ENCODE measurements at regions not wholly inside any gene's neighbourhood (a gene's known extent, or its start where the extent isn't known, plus 50 kb on each side); places are given as distances from the start of the nearest gene placed in this dataset.

DNA sequence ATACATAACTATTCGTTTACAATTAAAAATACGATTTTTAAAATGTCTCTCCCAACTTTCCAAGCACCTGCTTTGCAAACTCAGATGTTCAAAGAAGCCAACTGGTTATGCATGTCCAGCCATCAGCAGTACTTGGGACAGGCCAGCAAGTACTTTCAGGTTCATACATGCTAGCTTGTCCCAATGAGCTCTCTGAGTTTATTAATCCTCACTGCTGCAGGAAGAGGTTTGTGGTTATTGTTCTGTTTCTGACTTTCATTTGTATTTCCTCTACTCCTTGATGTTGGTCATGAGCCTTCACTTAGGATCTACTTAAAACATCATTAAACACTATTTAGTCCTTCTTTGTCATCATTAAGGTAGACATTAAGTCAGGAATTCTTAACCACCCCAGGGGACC is 374.1 kb downstream of the LRATD1 start:
- Histone ChIP-seq H3K4me1 (ENCODE audit: control insufficient read depth in 2 of 2, insufficient read depth in 2 of 2, low read length in 2 of 2) (no peaks in the 10 kb centered on the region), H3K9ac (ENCODE audit: low read length) (no peak overlapping the region), H3K9me3 (ENCODE audit: control extremely low read depth in 1 of 3, control insufficient read depth in 2 of 3, insufficient read depth in 1 of 3, low read length in 2 of 3) (peaks cover 0 to 6% (median 0%) of the 10 kb centered on the region in 3 donors), H3K36me3 (replicated peaks in 1 of 2; ENCODE audit: control extremely low read depth in 1 of 2, control insufficient read depth in 1 of 2, extremely low read depth in 1 of 2, insufficient read depth in 2 of 2, low read length in 1 of 2) (no peaks in the 10 kb centered on the region), H4K20me1 (ENCODE audit: control insufficient read depth, insufficient read depth, low read length, poor library complexity, severe bottlenecking) (no peaks in the 10 kb centered on the region), H2AFZ (ENCODE audit: insufficient read depth, low read depth, low read length, poor library complexity, severe bottlenecking) (no peak overlapping the region), H3K4me3 (ENCODE audit: control extremely low read depth in 1 of 5, extremely low read depth in 1 of 5, insufficient read depth in 1 of 5, low read depth in 2 of 5, low read length in 4 of 5) (no peak overlapping the region), H3K27me3 (replicated peaks in 1 of 4; ENCODE audit: control extremely low read depth in 1 of 4, control insufficient read depth in 3 of 4, insufficient read depth in 4 of 4, low read length in 3 of 4) (no peaks in the 10 kb centered on the region), H3K79me2 (ENCODE audit: control insufficient read depth, insufficient read depth, low read length) (no peaks in the 10 kb centered on the region), H3K27ac (ENCODE audit: low read length in 2 of 2) (no peak overlapping the region), H3K4me2 (replicated peaks; ENCODE audit: low read depth, low read length, poor library complexity, severe bottlenecking) (no peak overlapping the region)
- H3K27me3 Mint-ChIP-seq = no peaks in the 10 kb centered on the region
- no peak for DNase-seq
- peaks cover 1% of the 10 kb centered on the region for H3K9me3 Mint-ChIP-seq (ENCODE audit: insufficient read depth)
- ATAC-seq (ENCODE audit: low read depth) = no peak
- H3K4me1 Mint-ChIP-seq = no peaks in the 10 kb centered on the region
- H3K27ac Mint-ChIP-seq = no peak overlapping the region
- CTCF ChIA-PET = no interaction called here
- WGBS (ENCODE audit: insufficient coverage) = 80% methylated on average over 2 of the region's 2 CpGs
- intact Hi-C loops (cut with micrococcal nuclease) = no loop called here
- POLR2A ChIA-PET = no interaction called here
- H3K4me3 Mint-ChIP-seq = no peak overlapping the region
- TF ChIP-seq, protein P1, sequence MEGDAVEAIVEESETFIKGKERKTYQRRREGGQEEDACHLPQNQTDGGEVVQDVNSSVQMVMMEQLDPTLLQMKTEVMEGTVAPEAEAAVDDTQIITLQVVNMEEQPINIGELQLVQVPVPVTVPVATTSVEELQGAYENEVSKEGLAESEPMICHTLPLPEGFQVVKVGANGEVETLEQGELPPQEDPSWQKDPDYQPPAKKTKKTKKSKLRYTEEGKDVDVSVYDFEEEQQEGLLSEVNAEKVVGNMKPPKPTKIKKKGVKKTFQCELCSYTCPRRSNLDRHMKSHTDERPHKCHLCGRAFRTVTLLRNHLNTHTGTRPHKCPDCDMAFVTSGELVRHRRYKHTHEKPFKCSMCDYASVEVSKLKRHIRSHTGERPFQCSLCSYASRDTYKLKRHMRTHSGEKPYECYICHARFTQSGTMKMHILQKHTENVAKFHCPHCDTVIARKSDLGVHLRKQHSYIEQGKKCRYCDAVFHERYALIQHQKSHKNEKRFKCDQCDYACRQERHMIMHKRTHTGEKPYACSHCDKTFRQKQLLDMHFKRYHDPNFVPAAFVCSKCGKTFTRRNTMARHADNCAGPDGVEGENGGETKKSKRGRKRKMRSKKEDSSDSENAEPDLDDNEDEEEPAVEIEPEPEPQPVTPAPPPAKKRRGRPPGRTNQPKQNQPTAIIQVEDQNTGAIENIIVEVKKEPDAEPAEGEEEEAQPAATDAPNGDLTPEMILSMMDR (IDR thresholded peaks at IDR 0.05) = no peak
- TF ChIP-seq EZH2 (IDR thresholded peaks at IDR 0.05; ENCODE audit: borderline replicate concordance, insufficient read depth, low read depth, low read length, poor library complexity, severe bottlenecking) = no peak

DNA sequence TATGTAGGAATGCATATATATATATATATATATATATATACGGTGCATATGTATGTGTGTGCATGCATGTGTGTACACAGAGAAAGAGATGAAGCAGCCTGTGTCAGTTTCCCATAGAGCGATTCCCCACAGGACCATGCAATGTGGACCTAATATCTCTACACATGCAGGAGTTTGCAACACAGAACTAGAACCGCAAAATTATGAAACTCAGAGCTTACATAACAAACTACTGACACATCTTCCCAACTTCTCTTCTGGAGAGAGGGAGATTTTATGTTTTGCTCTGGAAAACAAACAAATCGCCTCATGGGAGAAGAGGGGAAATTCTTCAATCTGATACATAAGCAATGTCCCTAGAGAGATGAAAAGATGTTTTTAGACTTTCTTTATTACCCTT is 377.2 kb downstream of the LRATD1 start:
- Histone ChIP-seq H3K27me3 (replicated peaks in 1 of 4; ENCODE audit: control extremely low read depth in 1 of 4, control insufficient read depth in 3 of 4, insufficient read depth in 4 of 4, low read length in 3 of 4) (no peaks in the 10 kb centered on the region), H3K9me3 (ENCODE audit: control extremely low read depth in 1 of 3, control insufficient read depth in 2 of 3, insufficient read depth in 1 of 3, low read length in 2 of 3) (peaks cover 0 to 11% (median 0%) of the 10 kb centered on the region in 3 donors), H3K4me1 (ENCODE audit: control insufficient read depth in 2 of 2, insufficient read depth in 2 of 2, low read length in 2 of 2) (no peaks in the 10 kb centered on the region), H3K4me3 (ENCODE audit: control extremely low read depth in 1 of 5, extremely low read depth in 1 of 5, insufficient read depth in 1 of 5, low read depth in 2 of 5, low read length in 4 of 5) (no peak overlapping the region), H3K79me2 (ENCODE audit: control insufficient read depth, insufficient read depth, low read length) (no peaks in the 10 kb centered on the region), H3K27ac (ENCODE audit: low read length in 2 of 2) (no peak overlapping the region), H4K20me1 (ENCODE audit: control insufficient read depth, insufficient read depth, low read length, poor library complexity, severe bottlenecking) (no peaks in the 10 kb centered on the region), H3K4me2 (replicated peaks; ENCODE audit: low read depth, low read length, poor library complexity, severe bottlenecking) (no peak overlapping the region), H2AFZ (ENCODE audit: insufficient read depth, low read depth, low read length, poor library complexity, severe bottlenecking) (no peak overlapping the region), H3K9ac (ENCODE audit: low read length) (no peak overlapping the region), H3K36me3 (replicated peaks in 1 of 2; ENCODE audit: control extremely low read depth in 1 of 2, control insufficient read depth in 1 of 2, extremely low read depth in 1 of 2, insufficient read depth in 2 of 2, low read length in 1 of 2) (no peaks in the 10 kb centered on the region)
- POLR2A ChIA-PET = no interaction called here
- WGBS (ENCODE audit: insufficient coverage) = no CpG with 5 or more reads among the region's 4 CpGs
- TF ChIP-seq EZH2 (IDR thresholded peaks at IDR 0.05; ENCODE audit: borderline replicate concordance, insufficient read depth, low read depth, low read length, poor library complexity, severe bottlenecking) = no peak
- TF ChIP-seq, protein P1 (IDR thresholded peaks at IDR 0.05) = no peak
- intact Hi-C loops (cut with micrococcal nuclease) = no loop called here
- no peak overlapping the region for H3K27ac Mint-ChIP-seq
- ATAC-seq (ENCODE audit: low read depth) (no peak), DNase-seq (no peak)
- CTCF ChIA-PET = no interaction called here
- H3K4me1 Mint-ChIP-seq = no peaks in the 10 kb centered on the region
- H3K4me3 Mint-ChIP-seq = no peak overlapping the region
- H3K9me3 Mint-ChIP-seq (ENCODE audit: insufficient read depth) = peaks cover 4% of the 10 kb centered on the region
- no peaks in the 10 kb centered on the region for H3K27me3 Mint-ChIP-seq

Measured in B cell (primary cell).